ENCODE measurements at regions not wholly inside any gene's neighbourhood (a gene's known extent, or its start where the extent isn't known, plus 50 kb on each side); places are given as distances from the start of the nearest gene placed in this dataset. TPM values are rescaled to one million over a fixed set of nuclear protein-coding genes. Genes with fewer than 3 reads are reported as not detected.

GRCh38 chr3:118846176-118846575, 188.5 kb downstream of the IGSF11 start:
- Mint-ChIP-seq H3K27me3 (ENCODE audit: low read depth, unreplicated experiment) (no peaks in the 10 kb centered on the region), H3K36me3 (ENCODE audit: low read depth, unreplicated experiment) (no peaks in the 10 kb centered on the region), H3K27ac (ENCODE audit: unreplicated experiment) (no peak overlapping the region), H3K4me3 (ENCODE audit: unreplicated experiment) (no peak overlapping the region), H3K9me3 (ENCODE audit: unreplicated experiment) (peaks cover 18% of the 10 kb centered on the region), H3K4me1 (ENCODE audit: low read depth, unreplicated experiment) (no peaks in the 10 kb centered on the region)
- Histone ChIP-seq H3K36me3 (ENCODE audit: insufficient read depth, low read length) (no peaks in the 10 kb centered on the region), H4K20me1 (ENCODE audit: insufficient read depth, low read length) (no peaks in the 10 kb centered on the region), H3K9ac (ENCODE audit: low read length) (no peak overlapping the region), H3K27me3 (ENCODE audit: insufficient read depth, low read length) (no peaks in the 10 kb centered on the region), H3K9me3 (ENCODE audit: insufficient read depth, low read depth, low read length) (peaks cover 17% of the 10 kb centered on the region), H3K27ac (ENCODE audit: low read depth, low read length) (no peak overlapping the region), H3K79me2 (ENCODE audit: insufficient read depth, low read length) (no peaks in the 10 kb centered on the region), H3K4me2 (ENCODE audit: low read length) (no peak overlapping the region), H3K4me1 (ENCODE audit: insufficient read depth, low read length) (no peaks in the 10 kb centered on the region), H3K4me3 (ENCODE audit: insufficient read depth, low read depth, low read length) (no peak overlapping the region), H2AFZ (ENCODE audit: low read depth, low read length) (no peak overlapping the region)
- FAIRE-seq: no peak
- no peak for TF ChIP-seq EZH2 (IDR thresholded peaks at IDR 0.05; ENCODE audit: insufficient read depth, low read length)
- TF ChIP-seq CTCF (IDR thresholded peaks at IDR 0.05; ENCODE audit: insufficient read depth, low read depth, low read length): no peak
- DNase-seq (ENCODE audit: low read depth): no peak

Small RNA genes in the stretch of these regions (microRNA-seq; reads per million reads assigned to microRNA genes)
- gene MIR4447: not detected

Data from astrocyte (in vitro differentiated cells and primary cell).